ENCODE measurements at regions not wholly inside any gene's neighbourhood (a gene's known extent, or its start where the extent isn't known, plus 50 kb on each side); places are given as distances from the start of the nearest gene placed in this dataset.
"Not testable (repeated sequence)": the region's sequence is repeated elsewhere in the genome, so short reads cannot be mapped to it uniquely, and the experiment has no call there.

- FAIRE-seq; H3K79me2 ChIP-seq (ENCODE audit: insufficient read depth, low read length); H2AFZ ChIP-seq (ENCODE audit: low read length); DNase-seq (ENCODE audit: low spot score); H3K27me3 ChIP-seq (ENCODE audit: control insufficient read depth in 1 of 2, insufficient read depth in 2 of 2, low read length in 2 of 2); H3K36me3 ChIP-seq (replicated peaks in 1 of 2; ENCODE audit: control insufficient read depth in 1 of 2, insufficient read depth in 2 of 2, low read length in 2 of 2); H3K4me2 ChIP-seq (ENCODE audit: low read depth, low read length); intact Hi-C loops (cut with micrococcal nuclease; ENCODE audit: unreplicated experiment); ATAC-seq; BruUV-seq (replicated peaks); H4K20me1 ChIP-seq (ENCODE audit: insufficient read depth, low read length); CTCF ChIA-PET (ENCODE audit: low intra/inter-chr PET ratio, low total read pairs); in situ Hi-C loops (cut with HindIII; ENCODE audit: extremely low pct_ligation_motif_present, low pct_unique_long_range_greater_than_20kb); H3K9ac ChIP-seq (ENCODE audit: insufficient read depth, low read depth, low read length); H3K9me3 ChIP-seq (ENCODE audit: low read length); H3K4me3 ChIP-seq (replicated peaks in 1 of 3; ENCODE audit: insufficient read depth in 1 of 3, low read depth in 2 of 3, low read length in 3 of 3): not testable (repeated sequence)
- POLR2A ChIA-PET = interaction anchor here (2.6 kb wide), 1 partner anchor 23 kb away, joined by 34 read pairs; no protein-coding TSS in a partner anchor
- WGBS (ENCODE audit: low lambda C conversion rate) = 88% methylated on average over 6 of the region's 6 CpGs
- Histone ChIP-seq H3K27ac (ENCODE audit: extremely low read length, insufficient read depth, low read length) (peak overlapping the region; percentile 56), H3K4me1 (ENCODE audit: insufficient read depth, low read length) (peaks cover 97% of the 10 kb centered on the region)
- TF ChIP-seq CEBPG (CRISPR knock-in tag; IDR thresholded peaks at IDR 0.05) (peak; percentile 67), ZNF770 (CRISPR knock-in tag; IDR thresholded peaks at IDR 0.05) (peak; percentile 89), CEBPB (IDR thresholded peaks at IDR 0.05; ENCODE audit: borderline replicate concordance, low read depth, low read length) (peak; percentile 4; the same call in 1 of the 2 replicates)
Measured at GRCh38 chr1:8118736-8119135, 92.6 kb upstream of the ERRFI1 start.

GRCh38 chr1:8118031-8118451 lies 91.9 kb upstream of the ERRFI1 start:
- Histone ChIP-seq H3K27ac (ENCODE audit: extremely low read length, insufficient read depth, low read length) (peak overlapping the region; percentile 56), H3K27me3 (ENCODE audit: control insufficient read depth in 1 of 2, insufficient read depth in 2 of 2, low read length in 2 of 2) (no peaks in the 10 kb centered on the region), H2AFZ (ENCODE audit: low read length) (no peak overlapping the region), H3K9ac (ENCODE audit: insufficient read depth, low read depth, low read length) (peak overlapping the region; percentile 35; the same call in 1 of the 2 replicates), H3K4me1 (ENCODE audit: insufficient read depth, low read length) (peaks cover 97% of the 10 kb centered on the region), H4K20me1 (ENCODE audit: insufficient read depth, low read length) (no peaks in the 10 kb centered on the region), H3K4me2 (ENCODE audit: low read depth, low read length) (no peak overlapping the region), H3K79me2 (ENCODE audit: insufficient read depth, low read length) (peaks cover 3% of the 10 kb centered on the region), H3K9me3 (ENCODE audit: low read length) (no peaks in the 10 kb centered on the region), H3K4me3 (replicated peaks in 1 of 3; ENCODE audit: insufficient read depth in 1 of 3, low read depth in 2 of 3, low read length in 3 of 3) (no peak overlapping the region), H3K36me3 (replicated peaks in 1 of 2; ENCODE audit: control insufficient read depth in 1 of 2, insufficient read depth in 2 of 2, low read length in 2 of 2) (no peaks in the 10 kb centered on the region)
- no TSS peak for BruUV-seq (replicated peaks)
- FAIRE-seq (no peak), DNase-seq (ENCODE audit: low spot score) (no peak), ATAC-seq (no peak)
- CTCF ChIA-PET (ENCODE audit: low intra/inter-chr PET ratio, low total read pairs) = no interaction called here
- intact Hi-C loops (cut with micrococcal nuclease; ENCODE audit: unreplicated experiment) = no loop called here
- WGBS (ENCODE audit: low lambda C conversion rate) = 93% methylated on average over 7 of the region's 7 CpGs
- POLR2A ChIA-PET = interaction anchor here (0.6 to 2.6 kb wide), 13 partner anchors 16 to 142 kb away, joined by 3 to 34 read pairs (median 6); partner anchors contain the start of gene ERRFI1
- in situ Hi-C loops (cut with HindIII; ENCODE audit: extremely low pct_ligation_motif_present, low pct_unique_long_range_greater_than_20kb) = no loop called here
- no peak for TF ChIP-seq TEAD3 (CRISPR knock-in tag; optimal IDR thresholded peaks at IDR 0.05; ENCODE audit: borderline replicate concordance)
- TF ChIP-seq TBX2 (CRISPR knock-in tag; IDR thresholded peaks at IDR 0.05; ENCODE audit: borderline replicate concordance) = no peak
- no peak for TF ChIP-seq FOXK2 (IDR thresholded peaks at IDR 0.05)
- no peak for TF ChIP-seq ZNF772 (CRISPR knock-in tag; IDR thresholded peaks at IDR 0.05)
- 0 out of 2 replicates have a peak, but pooled peaks have one; percentile 22 for TF ChIP-seq FOXC1 (CRISPR knock-in tag; IDR thresholded peaks at IDR 0.05; ENCODE audit: borderline replicate concordance)
- no peak for TF ChIP-seq STAT5B (CRISPR knock-in tag; IDR thresholded peaks at IDR 0.05)
- no peak for TF ChIP-seq CCAR2 (optimal IDR thresholded peaks at IDR 0.05; ENCODE audit: low read depth, low read length)
- no peak for TF ChIP-seq ZNF616 (CRISPR knock-in tag; IDR thresholded peaks at IDR 0.05; ENCODE audit: low read depth)
- TF ChIP-seq ZNF878 (CRISPR knock-in tag; IDR thresholded peaks at IDR 0.05) = no peak
- 0 out of 2 replicates have a peak, but pooled peaks have one; percentile 30 for TF ChIP-seq FOSL2 (CRISPR knock-in tag; IDR thresholded peaks at IDR 0.05)
- TF ChIP-seq ZBTB49 (CRISPR knock-in tag; IDR thresholded peaks at IDR 0.05; ENCODE audit: borderline replicate concordance) = no peak
